Thoracic aorta (tissue), 2 donors: ENCODE measurements at regions not wholly inside any gene's neighbourhood (a gene's known extent, or its start where the extent isn't known, plus 50 kb on each side); places are given as distances from the start of the nearest gene placed in this dataset.

Experiments used
- ATAC-seq: fragments of 150-250 bp; one replicate; pipeline ENCODE4 v1.8.0; 2017; ENCODE audit warnings: low read depth; ENCODE audit not compliant: insufficient number of reproducible peaks, low FRiP score
- DNase-seq: peaks from one replicate; pipeline ENCODE4 v3.0.0-alpha.2; 2020; ENCODE audit warnings: low spot score
- H3K27ac ChIP-seq, 2 donors: fragments of 200-600 bp; sonication (generic); 1 replicate in 1 of 2; 2 replicates in 1 of 2; pipeline ENCODE4 v1.5.1; 2016; ENCODE audit warnings: mild to moderate bottlenecking in 2 of 2, moderate library complexity in 2 of 2
- H3K27me3 ChIP-seq: fragments of 200-600 bp; sonication (generic); replicated peaks from 2 replicates; pipeline ENCODE4 v1.6.0; 2016; ENCODE audit warnings: mild to moderate bottlenecking; ENCODE audit not compliant: insufficient read depth
- H3K36me3 ChIP-seq: fragments of 200-600 bp; sonication (generic); one replicate; pipeline ENCODE4 v1.5.1; 2016
- H3K4me1 ChIP-seq, 2 donors: fragments of 200-600 bp; sonication (generic); 1 replicate in 1 of 2; 2 replicates in 1 of 2; pipeline versions ENCODE4 v1.5.1 to v1.6.0; 2016; ENCODE audit warnings: low read depth in 2 of 2, mild to moderate bottlenecking in 1 of 2; ENCODE audit not compliant: control insufficient read depth in 1 of 2
- H3K4me3 ChIP-seq: fragments of 200-600 bp; sonication (generic); 2 replicates; pipeline ENCODE4 v1.5.1; 2016; ENCODE audit warnings: mild to moderate bottlenecking
- H3K9me3 ChIP-seq: fragments of 200-600 bp; sonication (generic); 2 replicates; pipeline ENCODE4 v1.5.1; 2016
- TF ChIP-seq, protein P1 (sequence below): fragments of 200-600 bp; sonication (generic); IDR thresholded peaks from one replicate; pipeline ENCODE4 v1.5.1; 2019; ENCODE audit warnings: antibody characterized with exemption

- ATAC-seq (no peak), DNase-seq (no peak)
- TF ChIP-seq, protein P1, sequence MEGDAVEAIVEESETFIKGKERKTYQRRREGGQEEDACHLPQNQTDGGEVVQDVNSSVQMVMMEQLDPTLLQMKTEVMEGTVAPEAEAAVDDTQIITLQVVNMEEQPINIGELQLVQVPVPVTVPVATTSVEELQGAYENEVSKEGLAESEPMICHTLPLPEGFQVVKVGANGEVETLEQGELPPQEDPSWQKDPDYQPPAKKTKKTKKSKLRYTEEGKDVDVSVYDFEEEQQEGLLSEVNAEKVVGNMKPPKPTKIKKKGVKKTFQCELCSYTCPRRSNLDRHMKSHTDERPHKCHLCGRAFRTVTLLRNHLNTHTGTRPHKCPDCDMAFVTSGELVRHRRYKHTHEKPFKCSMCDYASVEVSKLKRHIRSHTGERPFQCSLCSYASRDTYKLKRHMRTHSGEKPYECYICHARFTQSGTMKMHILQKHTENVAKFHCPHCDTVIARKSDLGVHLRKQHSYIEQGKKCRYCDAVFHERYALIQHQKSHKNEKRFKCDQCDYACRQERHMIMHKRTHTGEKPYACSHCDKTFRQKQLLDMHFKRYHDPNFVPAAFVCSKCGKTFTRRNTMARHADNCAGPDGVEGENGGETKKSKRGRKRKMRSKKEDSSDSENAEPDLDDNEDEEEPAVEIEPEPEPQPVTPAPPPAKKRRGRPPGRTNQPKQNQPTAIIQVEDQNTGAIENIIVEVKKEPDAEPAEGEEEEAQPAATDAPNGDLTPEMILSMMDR: no peak
- Histone ChIP-seq H3K36me3 (no peaks in the 10 kb centered on the region), H3K4me3 (no peak overlapping the region), H3K4me1 (no peaks in the 10 kb centered on the region), H3K9me3 (no peaks in the 10 kb centered on the region), H3K27ac (no peak overlapping the region), H3K27me3 (no peaks in the 10 kb centered on the region)
These were observed 224.8 kb upstream of the WWC1 start for GRCh38 chr5:168066536-168067208.

DNA sequence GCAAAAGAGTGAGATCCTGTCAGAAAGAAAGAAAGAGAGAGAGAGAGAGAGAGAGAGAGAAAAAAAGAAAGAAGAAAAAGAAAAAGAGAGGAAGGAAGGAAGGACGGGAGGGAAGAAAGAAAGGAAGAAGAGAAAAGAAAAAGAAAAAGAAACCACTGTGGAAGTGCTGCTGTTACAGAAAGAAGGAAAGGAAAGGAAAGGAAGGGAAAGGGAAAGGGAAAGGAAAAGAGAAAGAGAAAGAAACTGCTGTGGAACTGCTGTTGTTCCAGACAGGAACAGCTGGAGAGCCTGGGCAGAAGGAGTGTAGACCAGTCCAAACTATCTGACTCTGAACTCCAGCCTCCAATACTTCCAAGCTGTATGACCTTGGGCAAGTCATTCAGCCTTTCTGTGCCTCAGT lies 220.7 kb upstream of the WWC1 start:
- Histone ChIP-seq H3K4me1 (no peaks in the 10 kb centered on the region), H3K36me3 (no peaks in the 10 kb centered on the region), H3K27ac (no peak overlapping the region), H3K9me3 (no peaks in the 10 kb centered on the region), H3K27me3 (no peaks in the 10 kb centered on the region), H3K4me3 (no peak overlapping the region)
- DNase-seq (no peak), ATAC-seq (no peak)
- TF ChIP-seq, protein P1: no peak

- H3K27ac ChIP-seq: no peak overlapping the region
These were observed 218.8 kb upstream of the WWC1 start for GRCh38 chr5:168072665-168073064.

GRCh38 chr5:168073311-168073710 lies 218.1 kb upstream of the WWC1 start:
- no peaks in the 10 kb centered on the region for H3K4me1 ChIP-seq
- H3K36me3 ChIP-seq: no peaks in the 10 kb centered on the region
- no peak overlapping the region for H3K4me3 ChIP-seq
- no peak overlapping the region for H3K27ac ChIP-seq
- TF ChIP-seq, protein P1: no peak
- H3K9me3 ChIP-seq: no peaks in the 10 kb centered on the region
- H3K27me3 ChIP-seq: no peaks in the 10 kb centered on the region
- ATAC-seq: no peak
- no peak for DNase-seq

More at GRCh38 chr5:168072665-168073064, 218.8 kb upstream of the WWC1 start:
- TF ChIP-seq, protein P1: no peak
- no peak for ATAC-seq
- no peaks in the 10 kb centered on the region for H3K27me3 ChIP-seq
- no peak for DNase-seq
- no peaks in the 10 kb centered on the region for H3K4me1 ChIP-seq
- no peaks in the 10 kb centered on the region for H3K9me3 ChIP-seq
- H3K36me3 ChIP-seq: no peaks in the 10 kb centered on the region
- H3K4me3 ChIP-seq: no peak overlapping the region

DNA sequence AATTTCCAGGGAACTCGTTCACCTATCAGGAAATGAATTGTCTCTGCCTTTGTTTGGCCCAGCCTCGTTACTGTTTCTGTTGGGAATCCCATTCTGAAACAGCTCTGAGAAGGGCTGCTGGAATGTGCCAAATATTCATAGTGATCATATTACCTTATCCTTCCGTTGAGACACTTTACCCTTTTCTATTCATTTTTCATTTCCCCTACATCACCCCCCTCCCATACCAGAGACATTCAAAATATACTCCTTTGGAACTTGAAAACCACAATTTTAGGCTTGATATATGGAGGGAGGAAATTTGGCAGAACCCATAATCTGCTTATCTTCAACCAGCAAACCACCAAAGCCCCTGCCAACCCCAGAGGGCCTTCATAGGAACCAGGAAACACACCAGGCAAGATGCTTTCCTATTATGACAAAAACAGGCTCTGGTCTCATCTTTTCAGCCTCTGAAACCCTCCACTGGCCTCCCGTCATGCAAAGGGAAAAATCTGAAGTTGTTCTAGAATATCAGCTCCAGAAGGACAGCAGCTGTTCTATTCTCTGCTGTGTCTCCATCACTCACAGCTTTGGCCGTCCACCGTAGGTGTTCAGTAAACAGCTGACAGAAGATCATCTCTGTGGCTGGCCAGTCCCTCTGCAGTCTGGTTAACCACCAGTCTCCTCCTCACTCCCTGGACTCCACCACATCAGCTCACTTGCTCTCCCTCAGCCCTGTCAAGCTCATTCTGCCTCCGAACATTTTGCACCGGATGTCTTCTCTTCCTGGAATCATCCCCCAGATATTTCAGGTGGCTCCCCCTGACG lies 217.2 kb upstream of the WWC1 start:
- ATAC-seq (no peak), DNase-seq (no peak)
- H3K4me3 ChIP-seq: no peak overlapping the region
- H3K4me1 ChIP-seq: no peaks in the 10 kb centered on the region
- TF ChIP-seq, protein P1: no peak
- no peak overlapping the region for H3K27ac ChIP-seq
- H3K9me3 ChIP-seq: no peaks in the 10 kb centered on the region
- H3K36me3 ChIP-seq: no peaks in the 10 kb centered on the region
- no peaks in the 10 kb centered on the region for H3K27me3 ChIP-seq
